Cardiac septum (tissue), 1 donor: ENCODE measurements at regions not wholly inside any gene's neighbourhood (a gene's known extent, or its start where the extent isn't known, plus 50 kb on each side); places are given as distances from the start of the nearest gene placed in this dataset.

Source experiments
- DNase-seq: peaks from one replicate; pipeline ENCODE4 v3.0.0-alpha.2; 2020; ENCODE audit warnings: low spot score
- intact Hi-C: fragments of 100-400 bp; cut with DNase I; formaldehyde crosslinking; loops from one replicate; pipeline ENCODE4 v1.14.0; 2022
- donor health status: DM: no; HTN: no; CAD: no.

GRCh38 chr13:23488442-23488841, 54.9 kb upstream of the SACS start:
- intact Hi-C loops: no loop called here
- DNase-seq: no peak

- no peak for DNase-seq
- intact Hi-C loops: no loop called here
Observed at GRCh38 chr13:23496255-23496654, 62.8 kb upstream of the SACS start.

- intact Hi-C loops: no loop called here
- DNase-seq: no peak
Observed at GRCh38 chr13:23497191-23497590, 63.7 kb upstream of the SACS start.

- intact Hi-C loops: loop anchor here (5.0 kb wide), 1 partner anchor 34 kb away; no protein-coding TSS in a partner anchor
- no peak for DNase-seq
Observed at GRCh38 chr13:23500849-23501248, 67.3 kb upstream of the SACS start.

DNA sequence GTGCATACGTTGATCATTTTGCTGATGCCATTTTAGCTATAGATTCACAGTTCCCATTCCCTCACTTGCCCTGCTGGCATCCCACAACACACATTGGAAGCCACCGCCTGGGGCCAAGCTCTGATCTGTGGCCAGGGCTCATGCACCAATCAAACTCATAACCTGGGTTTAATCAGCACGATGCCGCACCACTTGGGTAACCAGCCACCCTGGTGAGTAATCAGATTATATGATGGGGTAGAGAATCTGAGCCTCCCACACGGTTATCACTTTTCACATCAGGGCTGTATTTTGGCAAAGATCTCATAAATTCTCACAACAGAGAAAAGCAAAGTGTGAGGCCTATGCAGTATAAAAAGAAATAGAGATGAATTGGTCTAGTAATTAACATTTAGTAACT, 66.0 kb upstream of the TNFRSF19 start:
- no peak for DNase-seq
- intact Hi-C loops: loop anchor here (5.0 kb wide), 1 partner anchor 37 kb away; no protein-coding TSS in a partner anchor

DNA sequence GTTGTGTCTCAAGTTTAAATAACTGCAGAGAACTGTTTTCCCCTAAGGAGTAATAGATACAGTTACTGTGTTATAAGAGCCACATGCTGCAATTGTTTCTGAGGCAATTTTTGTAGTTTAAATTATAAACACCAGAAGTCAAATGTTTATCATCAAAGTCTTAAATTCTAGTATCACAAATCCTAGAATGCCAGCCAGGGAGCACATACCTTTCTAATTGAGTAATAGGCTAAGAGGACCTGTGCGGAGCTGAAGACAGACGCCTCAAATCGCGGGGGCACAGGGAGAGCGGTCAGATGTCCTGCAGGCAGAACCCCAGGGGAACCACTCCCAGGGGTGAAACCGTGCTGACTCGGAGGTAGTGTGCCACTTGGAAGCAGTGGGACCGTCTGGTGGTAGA, 65.2 kb upstream of the TNFRSF19 start:
- DNase-seq: no peak
- intact Hi-C loops: no loop called here

DNA sequence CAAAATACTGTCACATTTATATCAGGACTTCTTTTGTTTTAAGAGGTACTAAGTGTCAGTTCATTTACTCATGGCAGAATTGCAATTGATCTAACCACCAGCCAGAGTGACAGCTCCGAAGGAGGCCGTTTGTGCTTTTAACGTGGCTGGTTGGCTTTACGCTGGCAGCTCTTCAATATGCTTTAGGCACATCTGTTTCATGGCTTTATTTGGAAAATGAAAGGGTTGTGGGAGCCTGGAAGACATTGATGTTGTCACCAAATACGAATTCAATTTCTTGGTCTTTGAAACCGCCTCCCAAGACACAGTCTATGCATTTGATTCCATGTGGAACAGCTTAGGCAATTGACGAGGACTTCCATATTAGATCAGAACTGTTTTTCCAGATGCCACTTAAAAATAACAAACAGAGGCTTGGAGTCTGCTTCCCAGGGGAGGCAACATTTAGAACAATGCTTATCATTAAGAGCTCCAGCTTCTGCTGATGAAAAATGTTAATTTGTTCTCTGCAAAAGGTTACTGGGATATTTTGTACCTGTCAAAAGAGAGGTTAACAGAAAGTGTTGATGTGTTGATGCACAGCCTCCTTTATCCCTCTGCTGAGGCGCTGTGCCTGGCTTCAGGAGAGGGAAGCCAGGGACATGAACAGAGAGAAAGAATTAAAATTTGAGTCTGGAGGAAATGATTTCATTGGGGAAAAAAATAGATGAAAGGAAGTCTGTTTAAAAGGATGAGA, 64.0 kb upstream of the TNFRSF19 start:
- intact Hi-C loops: loop anchor here (2.0 kb wide), 1 partner anchor 55 kb away; no protein-coding TSS in a partner anchor
- DNase-seq: no peak

DNA sequence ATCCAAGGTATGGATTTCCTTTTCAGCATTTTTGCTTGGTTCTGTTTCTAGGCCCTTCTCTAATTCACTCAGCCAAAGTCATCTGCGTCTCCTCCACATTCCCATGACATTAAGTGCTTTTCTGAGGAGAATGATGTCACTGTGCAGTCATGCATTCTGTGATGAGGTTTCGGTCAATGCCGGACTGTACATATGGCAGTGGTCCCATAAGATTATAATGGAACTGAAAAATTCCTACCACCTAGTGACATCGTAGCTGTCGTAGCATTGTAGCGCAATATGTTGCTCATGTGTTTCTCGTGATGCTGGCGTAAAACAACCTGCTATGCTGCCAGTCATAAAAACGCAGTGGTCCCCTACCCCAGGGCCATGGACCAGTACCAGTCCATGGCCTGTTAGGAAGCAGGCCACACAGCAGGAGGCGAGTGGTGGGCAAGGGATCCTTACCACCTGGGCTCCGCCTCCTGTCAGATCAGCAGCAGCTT, 63.4 kb upstream of the TNFRSF19 start:
- DNase-seq: no peak
- intact Hi-C loops: loop anchor here (2.0 kb wide), 1 partner anchor 54 kb away; no protein-coding TSS in a partner anchor

GRCh38 chr13:23509781-23510543, 60.2 kb upstream of the TNFRSF19 start:
- intact Hi-C loops: loop anchor here (5.0 kb wide), 1 partner anchor 42 kb away; no protein-coding TSS in a partner anchor
- no peak for DNase-seq

DNA sequence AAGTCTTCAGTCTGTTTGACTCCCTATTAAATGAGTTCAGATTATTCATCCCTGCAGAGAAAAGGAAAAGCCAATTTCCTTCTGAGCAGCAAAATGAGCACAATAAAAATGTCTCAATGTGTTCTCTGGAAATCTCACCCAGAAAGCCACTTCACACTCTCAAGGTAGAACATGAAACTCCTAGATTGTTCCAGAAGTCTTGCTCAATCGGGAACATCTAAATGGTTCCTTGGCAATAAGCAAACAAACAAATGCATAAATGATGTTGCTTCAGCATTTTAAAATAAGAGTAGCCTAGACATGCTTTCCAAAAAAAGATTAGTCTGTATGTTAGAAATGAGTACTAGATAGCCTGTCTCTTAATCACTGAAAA, 59.7 kb upstream of the TNFRSF19 start:
- DNase-seq: no peak
- intact Hi-C loops: loop anchor here (5.0 kb wide), 1 partner anchor 42 kb away; no protein-coding TSS in a partner anchor

DNA sequence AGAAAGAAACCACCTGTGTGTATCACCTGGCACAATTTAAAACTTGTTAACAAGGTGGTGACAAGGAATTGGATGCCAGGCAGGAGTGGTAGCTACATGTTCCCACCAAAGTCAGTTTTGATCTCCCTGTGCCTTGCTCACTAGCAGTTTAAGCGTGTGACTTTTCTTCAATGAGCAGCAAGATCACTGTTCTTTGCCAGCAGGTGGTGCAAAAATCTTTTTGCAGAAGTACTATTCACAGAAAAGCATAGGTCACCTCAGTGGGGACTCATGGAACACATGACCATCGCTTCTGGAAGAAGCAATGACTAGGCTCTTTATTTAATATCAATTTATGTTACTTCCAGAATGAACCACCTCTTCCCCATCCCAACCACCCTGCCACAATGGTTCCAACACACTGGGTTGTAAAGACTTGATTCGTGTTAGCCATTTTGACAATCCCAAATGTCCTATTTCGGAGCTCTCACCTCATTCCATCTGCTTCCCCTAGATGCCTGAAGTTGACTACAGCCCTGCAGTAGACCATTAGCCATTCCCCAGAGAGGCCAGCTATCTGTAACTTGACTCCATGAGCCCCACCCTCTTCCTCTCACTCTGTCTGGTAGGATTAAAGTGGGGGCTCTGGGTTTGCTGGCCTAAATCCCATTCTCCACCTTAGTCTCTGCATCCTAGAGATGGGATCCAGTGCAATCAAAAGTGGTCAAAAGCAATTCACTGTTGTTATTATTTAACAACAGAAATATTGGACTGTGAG, 59.1 kb upstream of the TNFRSF19 start:
- no peak for DNase-seq
- intact Hi-C loops: loop anchor here (5.0 kb wide), 1 partner anchor 41 kb away; no protein-coding TSS in a partner anchor

DNA sequence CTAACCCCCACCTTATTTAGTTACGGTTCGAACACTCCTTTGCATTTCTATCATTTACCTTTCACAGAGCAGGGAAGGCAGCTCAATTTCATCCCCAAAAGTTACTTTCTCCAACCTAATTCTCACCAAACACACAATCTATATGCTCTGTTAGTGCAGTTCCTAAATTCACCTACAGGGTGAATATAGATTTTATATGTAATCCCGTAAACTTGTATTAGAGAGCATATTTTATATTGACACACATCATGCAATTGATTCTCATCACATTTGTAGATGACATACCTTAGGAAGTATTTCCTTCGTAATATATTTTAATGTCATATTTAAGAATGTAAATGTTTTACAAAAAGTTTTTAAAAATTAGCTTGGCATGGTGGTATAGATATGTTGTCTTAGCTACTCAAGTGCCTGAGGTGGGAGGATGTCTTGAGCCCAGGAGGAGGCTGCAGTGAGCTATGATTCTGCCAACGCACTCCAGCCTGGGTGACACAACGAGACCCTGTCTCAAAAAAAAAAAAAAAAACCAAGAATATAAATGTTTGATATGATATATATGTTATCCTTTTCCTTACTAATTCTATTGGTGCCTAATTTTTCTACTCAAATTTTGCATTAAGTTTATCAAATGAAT, 57.3 kb upstream of the TNFRSF19 start:
- intact Hi-C loops: loop anchor here (5.0 kb wide), 1 partner anchor 39 kb away; no protein-coding TSS in a partner anchor
- no peak for DNase-seq

DNA sequence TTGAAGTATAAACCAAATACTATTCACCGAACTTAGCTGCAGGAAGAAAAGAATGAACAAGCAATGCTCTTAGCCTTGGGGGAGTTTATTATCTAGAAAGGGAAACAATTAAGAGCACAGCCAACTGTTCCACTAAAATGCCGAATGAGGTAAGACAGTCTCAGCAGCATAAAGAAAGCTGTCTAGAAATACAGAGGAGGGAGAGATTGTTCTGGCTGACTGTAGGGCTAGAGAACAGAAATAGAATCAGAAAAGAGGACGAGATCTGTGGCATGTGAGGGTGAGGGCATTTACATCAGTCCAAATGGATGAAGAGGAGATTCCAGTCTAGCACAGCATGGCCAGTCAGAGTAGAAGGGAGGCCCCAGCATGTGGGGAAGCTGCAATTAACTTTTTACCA, 56.8 kb upstream of the TNFRSF19 start:
- DNase-seq: no peak
- intact Hi-C loops: loop anchor here (5.0 kb wide), 1 partner anchor 39 kb away; no protein-coding TSS in a partner anchor

DNA sequence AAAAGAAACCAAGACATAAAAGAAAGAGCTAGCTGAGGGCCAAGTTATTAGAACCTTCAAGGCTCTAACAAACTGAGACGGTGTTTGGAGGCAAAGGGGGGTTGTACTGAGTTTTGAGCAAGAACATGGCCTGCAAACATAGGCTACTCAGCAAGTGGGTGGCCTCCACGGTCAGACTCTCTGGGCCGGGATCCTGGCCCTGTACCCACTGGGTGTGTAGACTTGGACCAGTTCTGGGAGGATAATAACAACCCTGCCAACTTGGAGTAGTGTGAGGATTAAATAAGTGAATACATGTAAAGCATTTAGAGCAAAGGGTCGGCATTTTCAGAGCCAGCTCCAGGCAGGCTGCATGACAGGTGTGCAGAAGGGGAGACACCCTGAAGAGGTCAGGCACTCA, 56.1 kb upstream of the TNFRSF19 start:
- intact Hi-C loops: loop anchor here (5.0 kb wide), 1 partner anchor 38 kb away; no protein-coding TSS in a partner anchor
- no peak for DNase-seq

- intact Hi-C loops: loop anchor here (5.0 kb wide), 1 partner anchor 48 kb away; no protein-coding TSS in a partner anchor
- no peak for DNase-seq
Observed at GRCh38 chr13:23515116-23515515, 55.1 kb upstream of the TNFRSF19 start.

GRCh38 chr13:23516190-23516589, 54.0 kb upstream of the TNFRSF19 start:
- no peak for DNase-seq
- intact Hi-C loops: loop anchor here (5.0 kb wide), 1 partner anchor 49 kb away; no protein-coding TSS in a partner anchor

GRCh38 chr13:23516702-23517101, 53.5 kb upstream of the TNFRSF19 start:
- intact Hi-C loops: loop anchor here (5.0 kb wide), 1 partner anchor 49 kb away; no protein-coding TSS in a partner anchor
- DNase-seq: no peak

DNA sequence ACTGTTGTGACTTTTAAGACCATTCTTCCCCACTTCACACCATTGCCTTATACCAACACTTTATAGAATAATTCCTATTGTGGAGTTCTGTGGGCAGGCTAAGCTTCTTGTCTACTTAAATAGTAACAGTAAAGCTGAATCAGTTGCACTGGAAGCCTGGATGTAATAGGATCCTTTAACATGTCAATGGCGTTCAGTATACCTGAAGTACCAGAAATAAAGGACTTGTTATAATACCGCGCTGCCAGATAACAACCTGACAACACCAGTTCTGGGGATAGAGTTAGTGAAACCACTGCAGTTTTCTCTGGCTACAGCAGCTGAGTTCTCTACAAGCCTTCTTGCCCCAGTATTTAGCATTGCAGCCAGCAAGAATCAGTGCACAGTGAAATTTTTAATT, 52.0 kb upstream of the TNFRSF19 start:
- no peak for DNase-seq
- intact Hi-C loops: loop anchor here (5.0 kb wide), 1 partner anchor 51 kb away; no protein-coding TSS in a partner anchor
